NCI-H226 (cell line): ENCODE measurements at regions not wholly inside any gene's neighbourhood (a gene's known extent, or its start where the extent isn't known, plus 50 kb on each side); places are given as distances from the start of the nearest gene placed in this dataset.

Experiments
- DNase-seq: peaks from one replicate; pipeline ENCODE4 v3.0.0-alpha.2; 2015

DNA sequence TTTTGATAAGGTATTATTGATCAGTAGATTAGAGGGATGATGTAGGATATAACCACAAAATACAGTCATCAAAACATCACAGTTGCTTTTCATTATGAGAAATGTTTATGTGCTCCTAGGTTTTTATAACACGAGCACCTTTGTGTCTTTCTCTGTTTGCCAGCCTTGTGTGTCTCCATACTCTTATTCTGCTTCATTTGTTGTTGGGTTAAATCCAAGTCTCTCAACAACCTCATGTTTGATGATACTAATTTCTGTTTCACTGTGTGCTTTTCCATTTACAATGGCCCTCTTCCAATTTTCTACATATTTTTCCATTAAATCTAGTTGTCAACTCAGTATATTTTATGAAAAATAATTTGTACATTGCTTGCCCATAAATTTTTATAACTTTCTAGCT lies 107.7 kb upstream of the POU2AF2 start:
- DNase-seq: no peak

DNA sequence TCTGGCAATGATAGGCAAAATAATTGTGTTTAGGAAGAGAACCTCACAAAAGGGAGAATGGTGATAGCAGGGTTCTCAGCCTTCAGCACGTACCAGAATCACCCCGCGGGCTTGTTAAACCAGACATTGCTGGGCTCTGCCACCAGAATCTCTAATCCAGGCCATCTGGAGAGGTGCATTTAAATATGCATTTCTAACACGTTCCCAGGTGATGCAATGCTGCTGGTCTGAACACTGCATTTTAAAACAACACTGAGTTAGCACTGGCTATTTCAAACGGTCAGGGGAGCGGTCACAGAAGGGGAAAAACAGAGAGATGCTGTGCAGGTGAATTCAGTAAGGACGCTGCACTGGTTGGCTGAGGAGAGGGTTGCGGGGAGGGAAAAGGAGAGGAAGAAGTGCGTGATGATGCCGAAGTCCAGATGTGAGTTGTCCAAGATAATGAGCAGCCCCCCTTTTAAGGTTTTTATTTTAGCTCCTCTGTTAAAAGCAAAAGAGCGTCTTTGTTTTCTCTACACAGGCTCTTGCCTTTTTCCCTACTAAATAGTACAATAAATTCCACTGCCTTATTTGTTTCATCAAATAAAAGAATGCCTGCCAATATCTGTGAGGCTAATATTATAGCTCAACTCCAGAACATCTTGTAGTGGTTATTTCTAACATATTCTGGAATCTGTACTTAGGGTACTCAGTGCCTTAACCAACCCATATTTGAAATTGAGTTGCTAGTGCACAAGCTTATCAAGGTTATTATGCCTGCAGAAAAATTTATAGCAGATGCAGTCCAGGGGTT lies 109.6 kb upstream of the POU2AF2 start:
- DNase-seq: no peak

DNA sequence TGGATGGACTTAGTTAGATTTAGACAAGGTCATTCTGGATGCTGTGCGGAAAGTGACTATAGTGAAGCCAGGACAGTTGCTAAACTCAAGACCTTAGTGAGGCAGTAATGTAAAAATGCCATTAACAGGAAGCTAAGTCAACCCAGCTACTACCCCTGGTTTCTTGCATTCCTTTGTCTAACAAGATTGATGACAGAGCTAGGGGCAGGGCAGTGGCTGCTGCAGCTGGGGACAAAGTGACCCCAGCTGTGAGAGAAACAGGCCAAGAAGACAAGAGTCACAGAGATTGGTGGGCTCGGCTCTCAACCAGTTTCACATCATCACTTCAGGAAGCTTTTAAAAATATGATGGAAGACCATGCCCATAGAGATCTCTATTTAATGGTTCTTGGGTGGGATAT lies 110.4 kb upstream of the POU2AF2 start:
- DNase-seq: no peak

DNA sequence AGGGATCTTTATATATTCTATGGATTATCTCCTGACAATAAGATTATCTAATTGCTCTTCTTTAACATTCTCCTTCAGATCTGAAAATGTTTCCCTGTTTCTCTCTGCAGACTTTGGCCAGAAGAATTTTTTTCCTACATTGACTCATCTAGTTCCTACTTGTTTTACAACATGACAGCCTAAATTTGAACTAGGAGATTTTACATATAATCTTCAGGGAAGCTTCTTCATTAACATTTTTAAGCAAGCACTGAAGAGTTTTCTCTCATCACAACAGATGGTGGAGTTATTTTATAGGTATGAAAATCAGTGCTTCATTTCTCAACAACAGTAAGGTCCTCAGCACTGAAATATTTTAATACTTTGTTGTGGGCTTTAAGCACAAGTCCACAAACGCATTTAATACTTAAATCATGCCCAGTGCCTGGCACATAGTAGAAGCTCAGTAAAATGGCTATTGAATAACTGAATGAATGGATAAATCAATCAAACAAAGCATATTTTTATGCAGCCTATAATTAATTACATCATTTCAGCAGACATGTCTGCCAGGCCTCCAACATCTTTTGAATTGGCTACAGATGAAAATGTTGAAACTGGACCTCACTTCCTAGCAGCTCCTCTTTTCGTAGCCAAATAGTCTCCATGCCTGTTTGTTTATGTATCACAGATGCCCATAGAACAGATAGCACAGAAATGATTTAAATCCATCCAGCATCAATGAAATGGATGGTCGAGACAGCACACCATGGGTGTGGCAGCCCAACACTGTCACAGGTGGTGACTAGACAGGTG lies 117.3 kb upstream of the POU2AF2 start:
- no peak for DNase-seq

DNA sequence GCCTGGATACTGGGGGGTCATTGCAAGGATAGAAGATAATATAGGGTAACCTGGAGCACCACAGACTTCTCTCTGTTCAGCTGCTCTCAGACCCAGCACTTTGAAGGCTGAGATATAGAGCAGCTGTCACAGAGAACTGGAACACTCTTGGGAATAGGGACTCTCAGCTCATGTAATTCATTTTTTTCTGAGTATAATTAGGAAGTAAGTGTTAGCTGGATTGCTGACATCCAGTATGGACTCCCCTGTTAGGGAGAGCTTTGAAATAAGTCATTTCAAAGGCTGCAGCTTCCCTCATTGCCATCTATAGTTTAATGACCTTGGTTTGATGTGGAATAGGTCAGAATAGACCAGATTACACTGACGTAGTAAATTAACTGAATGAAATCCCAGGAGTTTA lies 120.8 kb upstream of the POU2AF2 start:
- no peak for DNase-seq

DNA sequence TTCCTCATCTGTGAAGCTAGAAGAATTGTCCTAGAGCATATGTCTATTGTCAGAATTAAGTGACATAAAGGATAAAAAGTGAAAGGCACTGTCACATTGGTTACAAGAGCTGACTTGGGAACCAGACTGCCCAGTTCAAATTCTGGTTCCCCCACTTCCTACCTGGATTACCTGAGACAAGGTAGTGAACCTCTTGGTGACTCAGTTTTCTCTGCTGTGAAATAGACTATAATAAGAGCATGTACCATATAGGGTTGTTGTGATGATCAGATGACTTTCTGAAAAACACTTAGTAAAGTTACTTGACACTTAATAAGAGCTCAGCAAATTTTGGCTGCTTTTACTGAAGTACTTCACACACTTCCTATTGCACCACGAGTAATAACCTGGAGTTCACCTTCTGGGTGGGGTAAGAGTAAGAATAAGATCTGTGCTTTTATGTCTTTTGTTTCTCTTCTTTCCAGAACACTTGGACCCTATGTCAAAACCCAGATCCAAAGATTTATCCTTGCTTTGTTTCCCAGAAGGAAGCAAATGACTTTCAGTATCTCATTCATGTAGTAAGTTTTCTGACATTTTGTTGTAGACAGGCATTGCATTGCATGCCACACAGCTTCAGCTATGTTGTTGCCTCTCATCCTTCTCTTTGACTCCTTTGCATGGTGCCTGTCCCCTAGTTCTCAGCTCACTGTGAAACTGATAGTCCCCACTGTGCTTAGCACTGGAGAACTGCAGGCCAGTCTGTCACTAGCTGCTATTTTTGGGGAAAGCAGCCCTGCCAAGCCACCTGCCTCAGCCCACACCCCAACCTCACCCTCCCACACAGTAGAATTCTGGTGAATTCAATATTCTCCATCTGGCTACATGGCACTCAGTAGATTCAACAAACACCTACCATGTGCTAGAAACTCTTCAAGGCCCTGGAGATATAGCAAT lies 121.8 kb upstream of the POU2AF2 start:
- no peak for DNase-seq

DNA sequence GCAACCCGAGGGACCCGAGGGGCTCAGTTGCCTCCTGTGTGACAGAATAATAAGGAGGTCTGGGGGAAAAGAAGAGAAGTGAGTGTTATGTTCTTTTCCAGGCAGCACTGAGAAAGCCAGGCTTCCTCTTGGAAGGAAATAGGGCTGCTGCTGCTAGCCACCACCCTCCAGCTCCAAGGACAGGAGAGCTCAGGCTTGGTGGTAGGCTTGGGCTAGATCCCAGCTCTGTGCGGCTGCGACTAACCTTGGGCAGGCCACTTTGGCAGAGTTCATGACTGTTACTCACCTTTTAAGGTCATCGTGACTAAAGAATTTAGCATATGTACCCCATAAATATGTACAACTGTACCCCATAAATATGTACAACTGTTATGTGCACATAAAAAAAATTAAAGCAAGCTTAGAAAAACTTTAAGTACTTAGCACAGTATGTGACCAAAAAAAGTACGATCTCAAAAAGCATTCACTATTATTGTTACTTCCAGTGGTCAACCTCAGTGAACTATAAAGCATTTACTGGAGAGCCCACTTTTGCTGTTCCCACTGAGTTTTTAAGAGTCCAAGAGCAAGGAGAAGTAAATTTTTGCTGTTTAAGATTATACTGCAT lies 124.7 kb upstream of the POU2AF2 start:
- no peak for DNase-seq

DNA sequence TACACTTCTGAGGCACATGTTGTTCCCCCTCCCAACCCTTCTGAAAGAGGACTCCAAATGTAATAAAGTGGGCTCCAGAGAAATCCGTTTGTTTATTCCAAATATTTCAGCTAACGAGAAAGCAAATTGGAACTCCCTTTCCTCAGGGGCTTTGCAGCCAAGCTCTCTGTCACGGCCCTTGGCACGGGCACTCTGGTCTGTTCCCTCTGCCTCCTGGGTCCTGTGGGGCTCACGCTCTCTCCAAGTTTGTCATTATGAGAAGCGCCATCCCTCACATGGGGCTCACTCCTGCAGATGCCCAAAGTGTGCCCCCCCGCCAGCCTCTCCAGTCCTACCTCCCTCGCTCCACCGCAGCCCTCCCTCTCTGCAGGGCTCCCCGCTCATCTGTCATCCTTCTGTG lies 125.4 kb upstream of the POU2AF2 start:
- DNase-seq: no peak

DNA sequence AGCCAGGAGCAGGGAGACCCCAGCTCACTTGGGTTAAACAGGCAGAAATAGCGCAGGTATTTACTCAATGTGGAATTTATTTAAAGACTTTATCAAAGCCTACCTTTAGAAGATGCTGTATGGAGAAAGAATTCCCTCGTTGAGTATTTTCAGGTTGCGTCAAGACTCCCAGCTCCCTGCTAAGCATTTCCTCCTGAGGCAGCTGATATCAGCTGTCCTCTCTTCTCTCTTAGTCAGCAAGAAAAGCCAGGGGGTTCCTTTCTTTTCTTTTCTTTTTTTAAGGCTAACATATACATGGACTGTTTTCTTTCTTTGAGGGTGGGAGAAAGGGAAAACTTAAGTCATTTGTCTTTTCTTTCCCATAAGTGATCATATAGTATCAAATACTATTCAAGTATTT lies 125.8 kb upstream of the POU2AF2 start:
- DNase-seq: no peak

DNA sequence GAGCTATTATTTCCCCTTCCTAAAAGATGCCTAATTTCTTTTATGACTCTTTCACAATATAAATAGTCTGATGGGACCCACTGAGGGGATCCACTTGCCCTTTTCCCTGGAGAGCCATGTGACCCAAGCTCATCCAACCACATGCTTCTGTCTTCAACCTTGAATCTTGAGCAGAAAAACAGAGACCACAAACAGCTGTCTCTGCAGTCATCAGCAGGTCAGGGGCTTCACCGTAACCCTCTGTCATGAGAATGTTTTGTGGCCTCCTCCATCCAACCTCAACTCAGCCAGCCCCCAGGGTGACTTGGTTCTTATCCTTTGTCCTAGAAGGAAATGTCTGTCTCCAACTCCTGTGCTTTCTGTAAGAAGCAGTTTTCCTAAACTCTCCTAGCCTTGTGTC lies 129.6 kb upstream of the POU2AF2 start:
- no peak for DNase-seq

DNA sequence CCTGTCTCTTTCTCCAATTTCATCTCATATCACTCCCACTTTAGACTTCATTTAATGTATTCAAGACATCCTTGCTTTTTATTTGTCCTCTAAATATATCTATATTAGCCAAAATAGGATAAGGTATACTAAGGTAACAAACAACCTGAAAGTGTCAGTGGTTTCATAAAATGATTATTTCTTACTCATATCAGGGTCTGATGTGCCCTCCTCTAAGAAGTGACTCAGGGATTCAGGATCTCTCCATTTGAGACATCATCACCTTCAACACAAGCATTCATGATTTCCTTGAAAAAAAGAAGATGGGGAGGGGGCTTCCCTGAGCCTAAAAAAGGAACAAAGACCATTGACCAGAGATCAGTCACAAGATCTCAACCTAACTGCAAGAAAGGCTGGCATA lies 131.4 kb upstream of the POU2AF2 start:
- no peak for DNase-seq

DNA sequence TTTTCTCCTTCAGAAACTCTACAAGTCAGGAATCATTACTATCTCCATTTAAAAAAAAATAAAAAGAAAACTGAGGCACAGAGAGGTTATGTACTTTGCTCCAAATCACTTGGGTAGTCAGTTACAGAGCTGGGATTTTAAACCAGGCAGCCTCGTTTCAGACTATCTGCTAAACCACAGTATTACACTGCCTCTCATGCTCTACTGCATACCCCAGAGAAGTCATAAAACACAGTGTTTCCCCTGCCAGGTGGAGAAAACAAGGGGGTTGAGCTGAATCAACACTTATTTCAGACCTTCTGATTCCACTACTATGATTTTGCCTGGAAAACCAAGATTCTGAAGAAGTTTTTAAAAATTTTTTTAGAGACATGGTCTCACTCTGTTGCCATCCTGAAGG lies 132.9 kb upstream of the POU2AF2 start:
- no peak for DNase-seq

DNA sequence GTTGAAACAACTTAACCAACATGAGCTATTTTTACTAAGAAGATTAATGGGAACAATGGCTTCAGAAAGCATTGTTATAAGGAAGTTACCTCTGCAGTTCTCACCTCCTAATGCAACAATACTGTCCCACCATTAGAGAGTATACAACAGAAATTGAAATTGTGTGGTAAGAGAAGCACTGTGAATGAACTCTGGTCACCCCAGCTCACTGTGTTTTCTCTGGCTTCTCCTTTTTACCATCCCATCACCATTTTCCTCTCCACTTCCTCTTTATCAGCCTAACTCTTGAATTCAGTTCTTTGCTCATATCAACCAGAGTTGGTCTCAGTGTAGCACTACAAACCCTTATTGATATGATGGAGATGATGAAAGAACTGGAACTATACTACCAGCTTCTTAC lies 138.0 kb upstream of the POU2AF2 start:
- no peak for DNase-seq

DNA sequence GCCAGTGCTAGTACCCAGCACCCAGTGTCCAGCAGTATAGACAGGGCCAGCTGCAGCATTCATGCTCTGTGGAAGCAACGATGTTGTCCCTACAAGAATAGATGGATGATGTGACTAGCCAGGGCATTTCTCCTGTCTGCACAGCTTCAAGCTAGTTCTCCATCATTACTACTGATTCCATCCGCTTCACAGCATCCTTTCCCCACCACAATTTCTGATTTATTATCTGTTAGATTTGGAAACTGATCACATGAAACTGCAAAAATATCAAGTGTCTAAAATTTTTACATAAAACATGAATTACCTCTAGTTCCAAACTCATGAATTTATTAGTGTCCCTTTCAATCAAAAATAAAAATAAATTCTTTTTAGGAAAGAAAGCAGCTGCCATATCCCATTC lies 138.9 kb upstream of the POU2AF2 start:
- DNase-seq: no peak

DNA sequence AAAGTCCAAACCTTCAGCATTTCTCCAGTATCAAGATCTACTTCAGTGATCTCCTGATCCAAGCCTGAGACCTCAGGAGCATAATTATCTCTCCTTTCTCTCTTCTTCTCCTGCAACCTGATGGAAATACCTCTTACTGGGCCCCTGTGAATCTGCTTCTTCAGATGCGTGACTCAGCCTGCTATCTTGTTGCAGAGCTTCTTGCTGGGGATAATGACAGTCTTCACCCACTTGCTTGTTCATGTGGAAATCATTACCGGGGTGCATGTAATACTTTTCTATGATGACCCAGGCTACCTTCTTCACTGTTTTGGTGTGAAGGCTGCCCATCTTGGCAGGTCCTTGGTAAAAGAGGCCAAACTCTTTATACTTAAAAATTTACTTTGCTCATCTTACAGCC lies 140.0 kb upstream of the POU2AF2 start:
- DNase-seq: no peak

DNA sequence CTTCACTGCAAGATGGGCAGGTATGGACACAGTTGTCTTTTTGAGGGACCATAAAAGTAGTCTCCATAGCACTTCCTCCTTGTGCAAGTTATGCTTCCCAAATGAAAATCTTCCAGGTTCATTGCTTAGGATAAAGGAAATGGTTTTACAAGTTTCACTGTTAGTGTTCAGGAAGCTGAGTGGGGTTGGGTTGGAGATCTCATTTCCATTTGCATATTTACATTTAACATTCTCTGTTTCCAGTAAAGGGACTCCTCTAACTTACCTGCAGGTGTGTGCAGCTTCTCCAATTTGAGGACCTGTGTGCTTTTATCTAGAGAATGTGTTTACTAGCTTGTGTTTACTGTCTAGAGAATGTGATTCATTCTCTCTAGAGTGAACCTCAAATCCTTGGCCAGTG lies 141.3 kb upstream of the POU2AF2 start:
- DNase-seq: no peak

DNA sequence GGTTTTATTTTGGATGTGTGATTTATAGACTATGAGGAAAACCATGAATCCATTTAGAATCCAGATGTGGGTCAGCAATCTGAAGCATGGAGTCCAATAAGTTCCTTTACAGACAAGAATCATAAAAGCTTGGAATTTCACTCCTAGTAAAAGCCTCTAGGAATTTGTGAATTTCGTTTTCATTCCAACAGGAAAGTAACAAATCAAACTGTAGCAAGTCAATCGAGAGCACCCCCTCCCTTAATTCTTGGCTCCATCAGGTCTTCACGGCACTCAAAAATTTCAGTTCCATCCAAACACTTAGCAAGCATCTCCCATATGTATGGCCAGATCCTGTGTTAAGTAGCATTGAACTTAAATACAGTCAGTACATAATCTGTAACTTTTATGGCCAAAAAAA lies 143.6 kb upstream of the POU2AF2 start:
- no peak for DNase-seq

DNA sequence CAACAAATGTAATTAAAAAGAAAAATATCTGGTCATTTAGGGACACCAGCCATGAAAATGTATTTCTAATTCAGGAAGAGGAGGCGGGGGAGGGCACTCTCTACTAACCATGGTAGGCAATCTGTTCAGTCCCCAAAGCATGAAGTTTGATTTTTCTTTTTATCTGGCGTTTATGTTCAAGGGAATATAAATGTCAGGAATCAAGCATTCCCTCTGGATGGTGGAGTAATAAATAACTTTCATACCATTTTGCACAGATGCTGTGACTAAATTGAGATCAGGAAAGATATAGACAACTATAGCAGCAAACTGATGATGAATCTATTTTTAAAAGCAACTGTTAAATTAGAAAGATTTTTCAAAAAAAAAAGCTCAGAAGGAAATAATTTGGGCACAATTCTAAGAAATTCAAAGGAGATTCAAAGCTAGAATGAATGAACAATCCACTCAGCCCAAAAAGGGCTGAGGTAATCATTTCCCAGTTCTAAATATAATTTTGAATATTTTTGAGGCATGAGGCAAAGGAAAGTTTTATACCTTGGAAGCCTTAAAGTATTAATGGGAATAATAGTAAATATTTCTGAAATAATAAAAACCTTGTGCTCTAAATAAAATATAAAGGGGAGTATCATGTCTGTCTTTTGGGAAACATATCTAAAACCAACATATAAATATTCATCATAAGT lies 146.4 kb upstream of the POU2AF2 start:
- DNase-seq: no peak

DNA sequence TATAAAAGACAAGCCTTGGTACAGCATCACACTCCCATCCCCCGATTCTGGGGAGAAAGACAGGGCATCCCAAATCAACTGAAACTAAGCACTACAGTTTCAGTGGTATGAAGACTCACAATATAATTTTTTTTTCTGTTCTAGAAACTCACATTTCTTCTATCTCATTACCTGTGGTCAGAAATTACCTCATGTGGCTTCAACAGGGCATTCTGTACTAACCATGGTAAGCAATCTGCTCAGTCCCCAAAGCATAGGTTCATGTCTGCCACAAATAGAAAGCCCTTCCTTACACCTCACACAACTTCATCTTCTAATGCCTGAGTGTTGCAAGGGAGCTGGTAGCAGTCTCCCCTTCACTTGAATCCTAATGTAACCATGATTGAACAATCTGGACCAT lies 147.4 kb upstream of the POU2AF2 start:
- DNase-seq: no peak

DNA sequence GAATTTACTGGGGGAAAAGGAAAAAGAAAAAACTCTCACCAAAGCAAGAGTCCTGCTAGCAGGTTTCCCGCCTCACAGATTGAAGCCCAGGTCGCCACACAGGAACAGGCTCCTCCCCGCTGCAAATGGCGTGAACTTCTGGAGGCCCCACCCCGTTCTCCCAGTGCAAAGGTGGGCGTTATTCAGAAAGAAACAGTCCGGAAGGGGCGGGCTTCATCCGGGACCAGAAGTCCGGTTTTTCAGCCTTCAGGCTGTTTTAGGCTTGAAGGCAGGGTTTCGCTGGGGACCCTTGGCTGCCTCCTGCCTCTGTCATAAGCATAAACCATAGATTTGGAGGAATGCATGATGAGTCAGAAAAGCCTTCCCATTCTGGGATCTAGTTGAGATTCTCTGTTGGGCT lies 148.3 kb upstream of the POU2AF2 start:
- DNase-seq: peak; percentile 41

DNA sequence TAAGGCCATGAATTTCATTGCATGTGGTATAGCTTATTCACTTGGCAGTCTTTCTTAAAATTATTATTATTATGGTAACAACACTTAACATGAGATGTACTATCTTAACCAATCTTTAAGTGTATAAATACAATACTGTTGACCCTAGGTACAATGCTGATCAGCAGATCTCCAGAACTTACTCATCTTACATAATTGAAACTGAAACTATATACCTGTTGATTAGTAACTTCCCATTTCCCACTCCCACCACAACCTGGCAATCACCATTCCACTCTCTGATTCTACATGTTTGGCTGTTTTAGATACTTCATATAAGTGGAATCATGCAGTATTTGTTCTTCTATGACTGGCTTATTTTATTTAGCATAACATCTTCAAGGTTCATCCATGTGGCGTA lies 150.2 kb upstream of the POU2AF2 start:
- no peak for DNase-seq

DNA sequence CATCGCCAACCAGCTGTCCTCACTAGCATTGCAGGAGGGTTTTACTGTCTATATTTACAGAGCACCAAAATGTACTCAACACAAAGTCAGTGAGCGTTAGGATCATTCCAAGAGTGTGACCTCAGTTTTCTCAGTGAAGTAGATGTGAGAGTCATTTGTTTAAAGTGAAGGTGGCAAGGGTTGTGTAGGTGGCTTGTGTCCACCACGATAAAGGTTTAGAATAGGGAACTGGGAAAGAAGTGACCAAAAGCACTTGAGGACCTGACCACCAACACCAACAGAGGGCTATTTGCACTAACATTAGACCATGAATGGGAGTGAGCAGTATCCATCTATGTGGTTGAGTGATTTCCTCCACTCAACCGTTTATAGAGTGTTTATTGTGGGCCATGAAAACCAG lies 152.5 kb upstream of the POU2AF2 start:
- DNase-seq: no peak
